Caco-2 (cell line): ENCODE measurements at regions not wholly inside any gene's neighbourhood (a gene's known extent, or its start where the extent isn't known, plus 50 kb on each side); places are given as distances from the start of the nearest gene placed in this dataset.

ENCODE experiments used
- BruUV-seq: library from RNA; stranded (reverse); fragments of 400-500 nt; replicated peaks from 2 replicates; lab custom pipeline; 2021; lab: Mats Ljungman, UMichigan
- CTCF ChIA-PET: fragments of 300-600 bp; sonication (Branson Sonifier 250); formaldehyde crosslinking; loops from one replicate; lab custom pipeline; 2022; ENCODE audit warnings: antibody characterized with exemption; lab: Charles Lee
- POLR2A ChIA-PET: fragments of 300-600 bp; sonication (Branson Sonifier 250); formaldehyde crosslinking; loops from one replicate; lab custom pipeline; 2022; ENCODE audit warnings: antibody characterized with exemption; lab: Charles Lee
- DNase-seq, 2 experiments: peaks; one replicate each; pipeline versions ENCODE4 v3.0.0 to v3.0.0-alpha.2; 2020 to 2022
- H3K27me3 ChIP-seq: replicated peaks from 2 replicates; pipeline ENCODE4 v1.6.0; 2011; ENCODE audit warnings: low read length; ENCODE audit not compliant: control insufficient read depth, insufficient read depth
- H3K36me3 ChIP-seq: 2 replicates; pipeline ENCODE4 v1.5.1; 2011; ENCODE audit warnings: low read length; ENCODE audit not compliant: control insufficient read depth, insufficient read depth
- H3K4me1 ChIP-seq: fragments of 250-450 bp; sonication (Bioruptor Pico); 2 replicates; pipeline ENCODE4 v1.5.1; 2020; ENCODE audit warnings: mild to moderate bottlenecking
- H3K4me3 ChIP-seq: 2 replicates; pipeline ENCODE4 v1.5.1; 2011; ENCODE audit warnings: low read depth, mild to moderate bottlenecking, control low read depth, low read length
- H3K9me3 ChIP-seq: fragments of 250-450 bp; sonication (Bioruptor Pico); 2 replicates; pipeline ENCODE4 v1.5.1; 2020; ENCODE audit warnings: mild to moderate bottlenecking, moderate library complexity
- H3K27ac Mint-ChIP-seq: one replicate; pipeline ENCODE4 v1.8.0; 2022; ENCODE audit warnings: mixed read lengths; ENCODE audit not compliant: unreplicated experiment
- H3K27me3 Mint-ChIP-seq: one replicate; pipeline ENCODE4 v1.8.0; 2022; ENCODE audit warnings: mixed read lengths; ENCODE audit not compliant: insufficient read depth, unreplicated experiment
- H3K36me3 Mint-ChIP-seq: one replicate; pipeline ENCODE4 v1.8.0; 2022; ENCODE audit warnings: mild to moderate bottlenecking, mixed read lengths; ENCODE audit not compliant: insufficient read depth, unreplicated experiment
- H3K4me1 Mint-ChIP-seq: one replicate; pipeline ENCODE4 v1.8.0; 2022; ENCODE audit warnings: low read depth, mixed read lengths; ENCODE audit not compliant: unreplicated experiment
- H3K4me3 Mint-ChIP-seq: one replicate; pipeline ENCODE4 v1.8.0; 2022; ENCODE audit warnings: mild to moderate bottlenecking, moderate library complexity, mixed read lengths; ENCODE audit not compliant: unreplicated experiment
- H3K9me3 Mint-ChIP-seq: one replicate; pipeline ENCODE4 v1.8.0; 2022; ENCODE audit warnings: mixed read lengths; ENCODE audit not compliant: unreplicated experiment
- intact Hi-C: fragments of 100-400 bp; cut with micrococcal nuclease; formaldehyde crosslinking; loops from one replicate; pipeline ENCODE4 v1.10.0; 2022; ENCODE audit not compliant: unreplicated experiment
- TF ChIP-seq, protein P1 (sequence below), 2 experiments: fragments of 200-600 bp in 1 of 2; IDR thresholded peaks; 1 replicate in 1 of 2; 2 replicates in 1 of 2; pipeline versions ENCODE4 v1.5.1 to v1.8.0; 2011 to 2022; ENCODE audit warnings: antibody characterized with exemption in 1 of 2, control low read depth in 1 of 2, inconsistent platforms in 1 of 2, low read depth in 1 of 2, low read length in 1 of 2, mild to moderate bottlenecking in 1 of 2, moderate library complexity in 1 of 2; ENCODE audit not compliant: insufficient read depth in 1 of 2, severe bottlenecking in 1 of 2, unreplicated experiment in 1 of 2

DNA sequence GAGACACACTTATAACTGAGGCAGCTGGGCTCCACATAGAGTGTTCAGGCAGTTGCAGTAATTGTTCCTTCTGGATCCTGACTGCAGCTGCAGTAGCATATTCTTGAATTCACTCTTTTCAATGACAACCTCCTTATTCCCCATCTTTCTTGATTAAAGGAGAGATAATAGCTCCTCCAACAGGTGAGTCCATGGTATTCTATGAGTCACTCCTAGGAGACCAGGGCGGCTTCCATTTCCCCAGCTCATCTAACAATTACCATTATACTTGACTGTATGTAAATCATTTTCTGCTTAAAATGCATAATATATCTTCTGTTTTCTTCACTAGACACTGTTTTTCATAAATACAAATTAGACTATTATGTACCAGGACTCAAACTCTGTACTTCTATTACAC, 62.4 kb downstream of the TENT5A start:
- H3K4me1 Mint-ChIP-seq, result no peaks in the 10 kb centered on the region
- H3K9me3 Mint-ChIP-seq, result no peaks in the 10 kb centered on the region
- Histone ChIP-seq H3K4me3 (no peak overlapping the region), H3K36me3 (no peaks in the 10 kb centered on the region), H3K4me1 (peaks cover 5% of the 10 kb centered on the region; the same call in 1 of the 2 replicates), H3K9me3 (no peaks in the 10 kb centered on the region), H3K27me3 (no peaks in the 10 kb centered on the region)
- POLR2A ChIA-PET, result no interaction called here
- no peaks in the 10 kb centered on the region for H3K27me3 Mint-ChIP-seq
- H3K27ac Mint-ChIP-seq, result no peak overlapping the region
- intact Hi-C loops, result no loop called here
- CTCF ChIA-PET, result no interaction called here
- BruUV-seq, result no TSS peak
- H3K4me3 Mint-ChIP-seq, result no peak overlapping the region
- no peak for DNase-seq
- TF ChIP-seq, protein P1, sequence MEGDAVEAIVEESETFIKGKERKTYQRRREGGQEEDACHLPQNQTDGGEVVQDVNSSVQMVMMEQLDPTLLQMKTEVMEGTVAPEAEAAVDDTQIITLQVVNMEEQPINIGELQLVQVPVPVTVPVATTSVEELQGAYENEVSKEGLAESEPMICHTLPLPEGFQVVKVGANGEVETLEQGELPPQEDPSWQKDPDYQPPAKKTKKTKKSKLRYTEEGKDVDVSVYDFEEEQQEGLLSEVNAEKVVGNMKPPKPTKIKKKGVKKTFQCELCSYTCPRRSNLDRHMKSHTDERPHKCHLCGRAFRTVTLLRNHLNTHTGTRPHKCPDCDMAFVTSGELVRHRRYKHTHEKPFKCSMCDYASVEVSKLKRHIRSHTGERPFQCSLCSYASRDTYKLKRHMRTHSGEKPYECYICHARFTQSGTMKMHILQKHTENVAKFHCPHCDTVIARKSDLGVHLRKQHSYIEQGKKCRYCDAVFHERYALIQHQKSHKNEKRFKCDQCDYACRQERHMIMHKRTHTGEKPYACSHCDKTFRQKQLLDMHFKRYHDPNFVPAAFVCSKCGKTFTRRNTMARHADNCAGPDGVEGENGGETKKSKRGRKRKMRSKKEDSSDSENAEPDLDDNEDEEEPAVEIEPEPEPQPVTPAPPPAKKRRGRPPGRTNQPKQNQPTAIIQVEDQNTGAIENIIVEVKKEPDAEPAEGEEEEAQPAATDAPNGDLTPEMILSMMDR (IDR thresholded peaks at IDR 0.05; ENCODE audit: insufficient read depth in 1 of 2, low read depth in 1 of 2, low read length in 1 of 2, severe bottlenecking in 1 of 2, unreplicated experiment in 1 of 2), result no peak
- no peaks in the 10 kb centered on the region for H3K36me3 Mint-ChIP-seq

DNA sequence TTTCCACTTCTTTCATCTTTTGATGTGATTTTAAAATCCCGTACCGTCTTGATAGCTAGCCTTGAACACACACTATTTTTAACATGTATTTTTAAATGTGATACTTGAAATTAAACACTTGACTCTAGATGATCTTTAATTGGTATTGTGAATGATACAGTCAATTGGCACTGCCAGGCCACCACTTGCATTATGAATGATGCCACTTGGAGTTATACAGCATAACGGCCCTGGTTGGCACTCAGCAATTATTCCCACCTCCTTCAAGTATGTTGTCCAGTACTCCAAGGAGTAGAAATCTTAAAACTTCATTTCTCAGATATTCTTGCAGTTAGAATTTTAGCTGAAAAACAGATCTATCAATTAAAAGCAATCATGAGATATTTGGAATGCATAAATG, 62.9 kb downstream of the TENT5A start:
- Mint-ChIP-seq H3K9me3 (no peaks in the 10 kb centered on the region), H3K4me3 (no peak overlapping the region), H3K36me3 (no peaks in the 10 kb centered on the region), H3K27ac (no peak overlapping the region), H3K27me3 (no peaks in the 10 kb centered on the region), H3K4me1 (no peaks in the 10 kb centered on the region)
- TF ChIP-seq, protein P1 (IDR thresholded peaks at IDR 0.05; ENCODE audit: insufficient read depth in 1 of 2, low read depth in 1 of 2, low read length in 1 of 2, severe bottlenecking in 1 of 2, unreplicated experiment in 1 of 2), result no peak
- POLR2A ChIA-PET, result no interaction called here
- CTCF ChIA-PET, result no interaction called here
- intact Hi-C loops, result no loop called here
- Histone ChIP-seq H3K4me1 (peaks cover 5% of the 10 kb centered on the region; the same call in 1 of the 2 replicates), H3K9me3 (no peaks in the 10 kb centered on the region), H3K36me3 (no peaks in the 10 kb centered on the region), H3K4me3 (no peak overlapping the region), H3K27me3 (no peaks in the 10 kb centered on the region)
- no TSS peak for BruUV-seq
- no peak for DNase-seq

DNA sequence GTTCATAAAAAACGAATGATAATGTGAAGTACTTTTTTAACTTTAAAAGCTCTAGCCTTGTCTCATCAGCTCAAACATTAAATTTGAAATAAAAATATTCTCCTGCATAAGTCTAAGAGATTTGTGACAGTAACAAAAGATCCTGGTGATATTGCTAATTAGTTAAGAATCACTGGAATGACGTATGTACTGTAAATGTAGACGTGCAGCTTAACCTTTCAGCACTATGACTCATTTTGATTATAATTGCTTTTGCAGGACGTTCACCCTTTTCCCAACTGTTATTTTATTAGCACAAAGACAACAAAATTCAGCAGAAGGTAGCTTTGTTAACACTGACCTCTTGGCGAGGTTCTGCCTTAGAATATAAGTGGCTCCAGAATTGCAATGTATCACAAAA, 68.6 kb downstream of the TENT5A start:
- no peak for DNase-seq
- POLR2A ChIA-PET, result no interaction called here
- TF ChIP-seq, protein P1 (IDR thresholded peaks at IDR 0.05; ENCODE audit: insufficient read depth in 1 of 2, low read depth in 1 of 2, low read length in 1 of 2, severe bottlenecking in 1 of 2, unreplicated experiment in 1 of 2), result no peak
- Mint-ChIP-seq H3K4me3 (no peak overlapping the region), H3K9me3 (peaks cover 9% of the 10 kb centered on the region), H3K27ac (no peak overlapping the region), H3K27me3 (no peaks in the 10 kb centered on the region), H3K36me3 (no peaks in the 10 kb centered on the region), H3K4me1 (no peaks in the 10 kb centered on the region)
- no peaks in the 10 kb centered on the region for H3K4me1 ChIP-seq
- H3K36me3 ChIP-seq, result no peaks in the 10 kb centered on the region
- BruUV-seq, result no TSS peak
- intact Hi-C loops, result no loop called here
- CTCF ChIA-PET, result no interaction called here
- no peaks in the 10 kb centered on the region for H3K9me3 ChIP-seq
- H3K27me3 ChIP-seq, result no peaks in the 10 kb centered on the region
- no peak overlapping the region for H3K4me3 ChIP-seq
